ENCODE measurements at regions not wholly inside any gene's neighbourhood (a gene's known extent, or its start where the extent isn't known, plus 50 kb on each side); places are given as distances from the start of the nearest gene placed in this dataset.
"Not testable (repeated sequence)": the region's sequence is repeated elsewhere in the genome, so short reads cannot be mapped to it uniquely, and the experiment has no call there.

GRCh38 chr4:18690291-18690955 lies 668.9 kb upstream of the LCORL start:
- DNase-seq (ENCODE audit: low read depth): no peak
- H3K4me3 ChIP-seq (ENCODE audit: control insufficient read depth, low read depth, low read length): no peak overlapping the region
- TF ChIP-seq, protein P1, sequence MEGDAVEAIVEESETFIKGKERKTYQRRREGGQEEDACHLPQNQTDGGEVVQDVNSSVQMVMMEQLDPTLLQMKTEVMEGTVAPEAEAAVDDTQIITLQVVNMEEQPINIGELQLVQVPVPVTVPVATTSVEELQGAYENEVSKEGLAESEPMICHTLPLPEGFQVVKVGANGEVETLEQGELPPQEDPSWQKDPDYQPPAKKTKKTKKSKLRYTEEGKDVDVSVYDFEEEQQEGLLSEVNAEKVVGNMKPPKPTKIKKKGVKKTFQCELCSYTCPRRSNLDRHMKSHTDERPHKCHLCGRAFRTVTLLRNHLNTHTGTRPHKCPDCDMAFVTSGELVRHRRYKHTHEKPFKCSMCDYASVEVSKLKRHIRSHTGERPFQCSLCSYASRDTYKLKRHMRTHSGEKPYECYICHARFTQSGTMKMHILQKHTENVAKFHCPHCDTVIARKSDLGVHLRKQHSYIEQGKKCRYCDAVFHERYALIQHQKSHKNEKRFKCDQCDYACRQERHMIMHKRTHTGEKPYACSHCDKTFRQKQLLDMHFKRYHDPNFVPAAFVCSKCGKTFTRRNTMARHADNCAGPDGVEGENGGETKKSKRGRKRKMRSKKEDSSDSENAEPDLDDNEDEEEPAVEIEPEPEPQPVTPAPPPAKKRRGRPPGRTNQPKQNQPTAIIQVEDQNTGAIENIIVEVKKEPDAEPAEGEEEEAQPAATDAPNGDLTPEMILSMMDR (IDR thresholded peaks at IDR 0.05; ENCODE audit: control insufficient read depth, insufficient read depth, low read depth, low read length, missing control alignments): no peak

DNA sequence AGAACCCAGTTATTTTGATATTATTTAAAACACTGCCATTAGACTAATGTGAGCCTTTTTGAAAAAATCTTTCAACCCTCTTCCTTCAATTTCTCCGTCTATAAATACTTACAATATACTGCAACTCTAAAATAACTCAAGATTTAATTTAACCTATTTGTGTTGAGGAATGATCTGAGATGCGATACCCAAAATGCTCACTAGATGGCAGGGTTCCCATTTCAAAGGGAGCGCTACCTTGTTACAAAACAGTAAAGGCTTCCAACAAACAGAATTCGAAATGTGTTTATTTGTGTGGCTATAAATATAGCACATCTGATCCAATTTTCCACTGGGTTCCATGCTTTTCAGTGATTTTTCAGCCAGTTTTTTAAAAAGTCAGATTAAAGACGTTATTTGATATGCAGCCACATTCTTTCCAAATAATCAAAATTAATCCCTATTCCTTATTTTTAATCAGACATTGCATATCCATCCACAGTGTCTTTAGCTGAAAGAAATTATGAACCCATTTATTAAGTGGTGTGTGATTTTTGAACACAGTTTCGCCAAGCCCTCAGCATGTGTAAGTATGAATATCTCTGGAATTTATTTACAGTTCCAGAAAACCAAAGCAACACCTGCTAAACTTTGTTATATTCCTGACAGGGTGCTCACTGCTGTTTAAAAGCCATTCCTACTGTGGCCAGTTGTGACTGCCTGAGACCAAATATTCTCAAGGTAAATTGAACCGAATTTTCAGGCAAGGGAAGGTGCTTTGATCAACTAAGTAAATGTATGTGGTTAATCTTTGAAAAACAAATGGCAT lies 668.0 kb upstream of the LCORL start:
- TF ChIP-seq, protein P1 (IDR thresholded peaks at IDR 0.05; ENCODE audit: control insufficient read depth, insufficient read depth, low read depth, low read length, missing control alignments): peak; percentile 84
- H3K4me3 ChIP-seq (ENCODE audit: control insufficient read depth, low read depth, low read length): no peak overlapping the region
- DNase-seq (ENCODE audit: low read depth): peak; percentile 28

DNA sequence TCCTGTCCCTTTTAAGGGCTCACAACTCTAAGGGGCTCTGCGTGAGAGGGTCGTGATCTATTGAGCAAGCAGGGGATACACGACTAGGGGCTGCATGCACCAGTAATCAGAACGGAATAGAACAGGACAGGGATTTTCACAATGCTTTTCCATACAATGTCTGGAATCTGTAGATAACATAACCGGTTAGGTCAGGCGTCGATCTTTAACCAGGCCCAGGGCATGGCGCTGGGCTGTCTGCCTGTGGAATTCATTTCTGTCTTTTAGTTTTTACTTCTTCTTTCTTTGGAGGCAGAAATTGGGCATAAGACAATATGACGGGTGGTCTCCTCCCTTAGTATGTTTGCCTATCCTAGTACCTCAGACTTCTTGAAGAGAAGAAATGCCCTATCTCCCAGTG lies 666.8 kb upstream of the LCORL start:
- not testable (repeated sequence) for DNase-seq (ENCODE audit: low read depth); H3K4me3 ChIP-seq (ENCODE audit: control insufficient read depth, low read depth, low read length)

DNA sequence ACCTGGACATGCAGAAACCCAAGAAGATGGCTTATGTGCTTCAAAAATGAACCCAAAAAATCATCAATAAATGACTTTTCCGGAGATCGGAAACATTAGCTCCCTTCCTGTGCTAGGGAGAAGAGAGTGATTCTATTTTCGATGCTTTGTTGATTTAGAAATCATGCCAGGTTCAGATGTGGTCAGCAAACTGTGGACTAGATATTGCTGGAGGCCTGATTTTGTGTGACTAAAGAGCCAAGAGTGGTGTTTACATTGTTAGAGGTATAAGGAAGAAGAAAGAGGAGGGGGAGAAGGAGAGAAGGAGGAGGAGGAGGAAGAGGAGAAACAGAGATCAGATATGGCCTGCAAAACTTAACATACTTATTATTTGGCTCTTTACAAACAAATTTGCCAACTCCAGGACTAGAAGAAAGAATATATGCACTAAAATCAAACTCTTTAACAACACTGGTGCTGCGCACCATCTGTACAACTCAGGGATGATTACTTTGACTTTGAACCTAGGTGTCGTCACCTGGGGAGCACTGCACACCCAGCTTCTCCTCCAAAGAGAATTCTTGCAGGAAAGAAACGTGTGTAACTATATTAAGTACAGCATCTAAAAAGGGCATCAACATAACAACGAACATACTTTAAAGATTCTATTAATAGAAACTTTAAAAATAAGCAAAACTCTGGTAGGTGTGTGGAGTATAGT lies 664.9 kb upstream of the LCORL start:
- H3K4me3 ChIP-seq (ENCODE audit: control insufficient read depth, low read depth, low read length): no peak overlapping the region
- TF ChIP-seq, protein P1 (IDR thresholded peaks at IDR 0.05; ENCODE audit: control insufficient read depth, insufficient read depth, low read depth, low read length, missing control alignments): no peak
- DNase-seq (ENCODE audit: low read depth): no peak

DNA sequence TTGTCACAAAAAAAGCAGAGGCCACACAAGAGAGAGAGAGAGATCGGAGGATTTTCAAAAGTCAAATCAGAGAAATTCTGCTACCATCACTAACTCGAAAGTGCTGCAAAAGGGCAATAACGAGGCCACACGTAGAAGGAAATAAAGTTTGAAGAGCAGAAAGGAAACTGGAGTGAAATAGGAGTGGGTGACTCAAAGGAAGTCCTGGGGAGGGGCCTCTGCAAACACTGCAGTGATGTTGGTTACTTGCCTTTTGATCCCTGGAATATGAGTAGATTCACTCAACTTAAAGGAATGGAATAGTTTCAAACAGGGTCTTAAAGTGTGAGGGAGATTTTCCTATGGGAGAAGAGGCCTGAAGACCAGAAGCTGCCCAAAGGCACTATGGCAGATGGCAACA lies 663.4 kb upstream of the LCORL start:
- TF ChIP-seq, protein P1 (IDR thresholded peaks at IDR 0.05; ENCODE audit: control insufficient read depth, insufficient read depth, low read depth, low read length, missing control alignments): no peak
- no peak overlapping the region for H3K4me3 ChIP-seq (ENCODE audit: control insufficient read depth, low read depth, low read length)
- DNase-seq (ENCODE audit: low read depth): no peak

DNA sequence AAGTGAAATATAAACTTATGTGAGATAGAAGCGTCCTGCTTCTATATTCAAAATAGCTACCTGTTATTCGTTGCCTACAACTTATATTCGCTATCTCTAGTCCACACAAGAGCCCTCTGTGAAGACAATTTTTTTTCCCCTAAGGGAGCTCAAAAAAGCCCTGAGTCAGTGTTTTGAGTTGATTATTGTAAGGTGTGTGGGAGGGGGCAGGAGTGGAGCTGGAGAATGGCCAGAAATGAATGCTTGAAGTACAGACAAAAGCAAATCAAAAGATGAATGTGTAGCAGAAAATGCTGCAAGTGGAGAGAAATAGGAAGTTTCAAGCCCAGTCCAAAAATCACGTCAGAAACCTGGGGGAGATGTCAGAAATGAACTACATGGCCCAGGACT lies 655.0 kb upstream of the LCORL start:
- DNase-seq (ENCODE audit: low read depth): no peak
- TF ChIP-seq, protein P1 (IDR thresholded peaks at IDR 0.05; ENCODE audit: control insufficient read depth, insufficient read depth, low read depth, low read length, missing control alignments): no peak
- H3K4me3 ChIP-seq (ENCODE audit: control insufficient read depth, low read depth, low read length): no peak overlapping the region
